ENCODE measurements at regions not wholly inside any gene's neighbourhood (a gene's known extent, or its start where the extent isn't known, plus 50 kb on each side); places are given as distances from the start of the nearest gene placed in this dataset.

- no peak for TF ChIP-seq ZNF462 (CRISPR knock-in tag; IDR thresholded peaks at IDR 0.05)
Observed at GRCh38 chr4:16967722-16968121, 69.3 kb upstream of the LDB2 start (continued).

- ATAC-seq (no peak), DNase-seq (ENCODE audit: low spot score) (no peak)
- Mint-ChIP-seq H3K9me3 (peaks cover 16% of the 10 kb centered on the region), H3K4me1 (peaks cover 22% of the 10 kb centered on the region), H3K27ac (no peak overlapping the region), H3K27me3 (ENCODE audit: insufficient read depth, low read depth, poor library complexity) (peaks cover 4% of the 10 kb centered on the region), H3K4me3 (no peak overlapping the region), H3K36me3 (ENCODE audit: low read depth) (peaks cover 9% of the 10 kb centered on the region)
- H3K36me3 ChIP-seq (ENCODE audit: insufficient read depth): peaks cover 7% of the 10 kb centered on the region
- H3K27ac ChIP-seq (ENCODE audit: low read depth): no peak overlapping the region; the same call in 1 of the 2 replicates
- H3K4me1 ChIP-seq (ENCODE audit: insufficient read depth): peaks cover 14% of the 10 kb centered on the region
- H3K27me3 ChIP-seq (ENCODE audit: insufficient read depth): no peaks in the 10 kb centered on the region
- no peak overlapping the region for H3K4me2 ChIP-seq
- H3F3A ChIP-seq (replicated peaks; ENCODE audit: low read depth): peaks cover 9% of the 10 kb centered on the region; the same call in 1 of the 2 replicates
- no peaks in the 10 kb centered on the region for H3K79me2 ChIP-seq (replicated peaks; ENCODE audit: insufficient read depth)
- H3K4me3 ChIP-seq: no peak overlapping the region
- no peaks in the 10 kb centered on the region for H4K20me1 ChIP-seq (replicated peaks; ENCODE audit: insufficient read depth)
- H2AFZ ChIP-seq: peak overlapping the region; percentile 88
- peaks cover 4% of the 10 kb centered on the region; the same call in 1 of the 2 replicates for H3K9me2 ChIP-seq (ENCODE audit: insufficient read depth)
- TF ChIP-seq ZNF462 (CRISPR knock-in tag; IDR thresholded peaks at IDR 0.05): no peak
- TF ChIP-seq EZH2phosphoT487 (IDR thresholded peaks at IDR 0.05; ENCODE audit: unreplicated experiment): no peak
- no peak for TF ChIP-seq STAT1 (IDR thresholded peaks at IDR 0.05; ENCODE audit: unreplicated experiment)
- TF ChIP-seq CTCF (conservative IDR thresholded peaks at IDR 0.05; ENCODE audit: low read depth in 2 of 2): no peak
- no peak for TF ChIP-seq CREB1 (CRISPR knock-in tag; IDR thresholded peaks at IDR 0.05; ENCODE audit: low read depth)
- TF ChIP-seq NANOG (IDR thresholded peaks at IDR 0.05; ENCODE audit: borderline replicate concordance): no peak
- TF ChIP-seq ZNF114 (CRISPR knock-in tag; IDR thresholded peaks at IDR 0.05): no peak
- no peak for TF ChIP-seq POLR2AphosphoS5 (IDR thresholded peaks at IDR 0.05; ENCODE audit: low read depth)
- TF ChIP-seq EZH2 (IDR thresholded peaks at IDR 0.05; ENCODE audit: low read depth, unreplicated experiment): no peak
Observed at GRCh38 chr4:16959305-16959704, 60.9 kb upstream of the LDB2 start.

Data from GM23338 (cell line).